ENCODE measurements at regions not wholly inside any gene's neighbourhood (a gene's known extent, or its start where the extent isn't known, plus 50 kb on each side); places are given as distances from the start of the nearest gene placed in this dataset.

DNA sequence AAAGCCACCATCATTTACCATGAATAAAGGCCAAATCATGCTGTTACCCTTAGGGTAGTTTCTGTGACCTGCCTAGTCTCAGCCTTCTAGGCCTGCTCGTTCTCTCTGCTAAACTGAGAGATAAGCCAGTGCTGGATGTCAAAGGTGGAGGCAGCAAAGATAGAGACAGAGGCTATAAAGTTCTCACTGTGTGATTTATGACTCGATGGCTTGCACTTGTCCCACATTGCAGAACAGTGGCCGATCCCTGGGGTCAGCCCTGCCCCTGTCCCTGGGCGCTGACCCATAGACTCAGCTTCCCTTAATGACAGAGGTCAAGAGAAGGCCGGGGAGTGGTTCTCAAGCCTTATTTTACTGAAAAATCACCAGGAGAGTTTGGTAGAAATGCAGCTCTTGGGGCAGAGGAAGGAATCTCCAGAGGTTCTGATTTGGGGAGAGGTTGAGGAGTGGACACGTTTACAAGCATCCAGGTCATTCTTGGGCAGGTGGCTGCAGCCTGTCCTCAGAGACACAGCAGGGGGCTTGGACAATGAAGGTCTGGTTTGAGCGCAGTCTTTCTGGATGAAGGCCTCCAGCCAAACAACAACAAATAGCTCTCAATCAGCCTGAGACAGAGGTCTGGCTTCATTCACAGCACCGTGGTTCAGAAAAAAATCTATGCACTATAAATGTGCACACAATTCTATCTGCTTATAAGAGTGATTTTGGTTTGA is 143.5 kb downstream of the ACKR3 start:
- H3K4me3 ChIP-seq (ENCODE audit: low read depth, poor library complexity, severe bottlenecking), result no peak overlapping the region
- no peak for DNase-seq (ENCODE audit: low spot score in 2 of 2)
- intact Hi-C loops (cut with DNase I; ENCODE audit: low total_unique reads), result no loop called here
- TF ChIP-seq, protein P1, sequence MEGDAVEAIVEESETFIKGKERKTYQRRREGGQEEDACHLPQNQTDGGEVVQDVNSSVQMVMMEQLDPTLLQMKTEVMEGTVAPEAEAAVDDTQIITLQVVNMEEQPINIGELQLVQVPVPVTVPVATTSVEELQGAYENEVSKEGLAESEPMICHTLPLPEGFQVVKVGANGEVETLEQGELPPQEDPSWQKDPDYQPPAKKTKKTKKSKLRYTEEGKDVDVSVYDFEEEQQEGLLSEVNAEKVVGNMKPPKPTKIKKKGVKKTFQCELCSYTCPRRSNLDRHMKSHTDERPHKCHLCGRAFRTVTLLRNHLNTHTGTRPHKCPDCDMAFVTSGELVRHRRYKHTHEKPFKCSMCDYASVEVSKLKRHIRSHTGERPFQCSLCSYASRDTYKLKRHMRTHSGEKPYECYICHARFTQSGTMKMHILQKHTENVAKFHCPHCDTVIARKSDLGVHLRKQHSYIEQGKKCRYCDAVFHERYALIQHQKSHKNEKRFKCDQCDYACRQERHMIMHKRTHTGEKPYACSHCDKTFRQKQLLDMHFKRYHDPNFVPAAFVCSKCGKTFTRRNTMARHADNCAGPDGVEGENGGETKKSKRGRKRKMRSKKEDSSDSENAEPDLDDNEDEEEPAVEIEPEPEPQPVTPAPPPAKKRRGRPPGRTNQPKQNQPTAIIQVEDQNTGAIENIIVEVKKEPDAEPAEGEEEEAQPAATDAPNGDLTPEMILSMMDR (IDR thresholded peaks at IDR 0.05), result no peak
- no peak for TF ChIP-seq POLR2A (IDR thresholded peaks at IDR 0.05)
- WGBS, 2 donors, result 85% methylated on average over 8 of the region's 8 CpGs

DNA sequence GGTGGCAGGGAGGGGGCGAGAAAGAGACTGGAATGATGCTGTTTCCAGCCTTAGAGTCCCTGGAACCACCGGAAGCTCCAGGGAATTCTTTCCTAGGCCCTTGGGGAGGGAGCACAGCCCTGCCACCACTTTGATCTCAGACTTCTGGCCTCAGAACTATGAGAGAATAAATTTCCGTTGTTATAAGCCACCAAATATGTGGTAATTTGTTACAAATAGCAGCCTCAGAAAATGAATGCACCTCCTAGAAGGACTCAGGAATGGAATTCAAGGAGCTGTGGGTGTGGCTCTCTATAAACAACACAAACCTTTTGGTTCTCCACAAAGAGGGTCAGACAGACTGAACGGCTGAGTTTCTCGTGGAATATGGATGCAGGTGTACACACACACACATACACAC is 144.5 kb downstream of the ACKR3 start:
- intact Hi-C loops (cut with DNase I; ENCODE audit: low total_unique reads), result no loop called here
- no peak for DNase-seq (ENCODE audit: low spot score in 2 of 2)
- no peak overlapping the region for H3K4me3 ChIP-seq (ENCODE audit: low read depth, poor library complexity, severe bottlenecking)
- no peak for TF ChIP-seq POLR2A (IDR thresholded peaks at IDR 0.05)
- TF ChIP-seq, protein P1 (IDR thresholded peaks at IDR 0.05), result no peak
- 47 to 52% methylated on average over 5 of the region's 5 CpGs for WGBS, 2 donors

DNA sequence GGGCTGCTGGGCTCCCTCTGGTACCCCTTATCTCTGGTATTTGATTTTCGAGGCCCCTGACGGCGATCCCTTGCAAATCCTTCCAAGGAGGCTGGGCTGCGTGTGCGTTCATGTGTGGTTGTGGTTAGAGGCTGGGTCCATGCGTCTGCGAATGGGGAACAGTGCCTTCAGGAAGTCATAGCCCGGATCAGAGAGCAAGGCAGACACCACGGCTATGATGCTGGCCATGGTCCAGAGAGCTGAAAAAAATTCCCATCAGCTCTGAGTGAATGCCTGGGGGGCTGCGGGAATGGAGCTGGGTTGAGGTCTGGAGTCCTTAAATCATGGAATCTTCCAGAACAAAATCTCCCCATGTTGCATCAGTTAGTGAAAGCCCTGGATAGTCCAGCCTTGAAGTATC is 145.5 kb downstream of the ACKR3 start:
- intact Hi-C loops (cut with DNase I; ENCODE audit: low total_unique reads), result no loop called here
- TF ChIP-seq, protein P1 (IDR thresholded peaks at IDR 0.05), result no peak
- no peak for TF ChIP-seq POLR2A (IDR thresholded peaks at IDR 0.05)
- no peak overlapping the region for H3K4me3 ChIP-seq (ENCODE audit: low read depth, poor library complexity, severe bottlenecking)
- 54 to 63% methylated on average over 10 of the region's 10 CpGs for WGBS, 2 donors
- DNase-seq (ENCODE audit: low spot score in 2 of 2), result no peak

DNA sequence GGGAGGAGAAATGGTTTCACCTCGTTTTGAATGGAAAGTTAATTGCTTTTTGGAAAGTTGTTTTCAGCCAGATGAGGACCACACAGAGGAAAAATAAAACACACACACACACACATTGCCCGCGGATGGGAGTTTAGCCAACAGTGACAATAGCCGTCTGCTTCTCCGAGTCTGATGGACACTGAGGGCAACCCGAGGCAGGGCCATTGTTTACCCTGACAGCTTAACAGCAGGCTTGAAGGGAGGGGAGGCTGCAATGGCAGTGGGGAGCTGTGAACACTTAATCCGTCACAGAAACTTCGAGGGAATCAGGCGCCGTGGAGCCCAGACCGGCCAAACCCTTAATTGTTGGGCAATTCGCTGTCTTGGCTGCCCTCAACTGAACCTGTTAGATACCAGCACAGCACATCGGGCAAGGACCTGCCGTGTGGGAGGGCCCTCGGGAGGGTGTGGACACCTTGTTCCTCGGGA is 145.9 kb downstream of the ACKR3 start:
- intact Hi-C loops (cut with DNase I; ENCODE audit: low total_unique reads), result no loop called here
- TF ChIP-seq, protein P1 (IDR thresholded peaks at IDR 0.05), result no peak
- no peak for TF ChIP-seq POLR2A (IDR thresholded peaks at IDR 0.05)
- 44 to 53% methylated on average over 16 of the region's 16 CpGs for WGBS, 2 donors
- no peak overlapping the region for H3K4me3 ChIP-seq (ENCODE audit: low read depth, poor library complexity, severe bottlenecking)
- peak; percentile 41 to 89 for DNase-seq (ENCODE audit: low spot score in 2 of 2)

DNA sequence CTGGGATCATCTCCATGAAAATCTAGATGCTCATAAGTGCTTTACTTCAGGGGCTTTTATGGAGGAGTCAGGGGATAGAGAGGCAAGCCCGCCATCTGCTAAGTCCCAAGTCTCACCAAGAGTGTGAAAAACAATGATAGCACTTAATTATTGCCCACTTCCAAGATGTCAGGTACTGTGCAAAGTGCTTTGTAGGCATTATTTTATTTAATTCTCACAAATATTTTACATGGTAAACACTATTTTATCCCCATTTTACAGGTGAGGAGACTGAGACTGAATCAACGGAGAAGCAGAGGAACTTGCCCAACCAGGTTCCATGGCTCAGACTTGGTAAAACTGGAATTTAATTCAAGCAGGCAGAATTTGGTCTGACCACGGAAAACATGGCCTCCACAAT is 147.5 kb downstream of the ACKR3 start:
- intact Hi-C loops (cut with DNase I; ENCODE audit: low total_unique reads), result no loop called here
- WGBS, 2 donors, result 83 to 84% methylated on average over 3 of the region's 3 CpGs
- DNase-seq (ENCODE audit: low spot score in 2 of 2), result no peak
- no peak overlapping the region for H3K4me3 ChIP-seq (ENCODE audit: low read depth, poor library complexity, severe bottlenecking)
- TF ChIP-seq, protein P1 (IDR thresholded peaks at IDR 0.05), result no peak
- TF ChIP-seq POLR2A (IDR thresholded peaks at IDR 0.05), result no peak

DNA sequence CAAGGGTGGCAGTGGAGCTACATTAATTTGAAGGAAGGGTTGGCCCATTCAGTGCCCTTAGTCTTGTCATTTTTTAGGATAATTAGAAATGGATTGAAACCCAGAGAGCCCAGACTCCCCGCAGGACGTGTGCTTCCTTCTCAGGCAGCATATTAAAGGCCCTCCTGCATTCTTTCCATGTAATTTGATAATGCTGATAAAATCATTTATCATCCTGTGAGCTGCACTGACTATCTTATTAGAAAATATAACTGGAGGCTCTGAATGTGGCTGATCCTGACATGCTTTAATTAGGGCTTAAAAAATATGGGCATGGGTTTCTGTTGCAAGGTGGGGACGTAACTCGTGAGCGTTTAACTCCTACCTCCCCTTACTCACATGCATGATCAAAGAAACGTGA is 148.1 kb downstream of the ACKR3 start:
- intact Hi-C loops (cut with DNase I; ENCODE audit: low total_unique reads), result no loop called here
- 50 to 56% methylated on average over 6 of the region's 6 CpGs for WGBS, 2 donors
- H3K4me3 ChIP-seq (ENCODE audit: low read depth, poor library complexity, severe bottlenecking), result no peak overlapping the region
- no peak for TF ChIP-seq POLR2A (IDR thresholded peaks at IDR 0.05)
- TF ChIP-seq, protein P1 (IDR thresholded peaks at IDR 0.05), result no peak
- DNase-seq (ENCODE audit: low spot score in 2 of 2), result no peak
